ENCODE measurements at regions not wholly inside any gene's neighbourhood (a gene's known extent, or its start where the extent isn't known, plus 50 kb on each side); places are given as distances from the start of the nearest gene placed in this dataset.

- Histone ChIP-seq H3K4me2 (no peak overlapping the region), H3K4me1 (no peaks in the 10 kb centered on the region), H3K4me3 (no peak overlapping the region), H3K9me3 (no peaks in the 10 kb centered on the region), H3K36me3 (no peaks in the 10 kb centered on the region), H3K9ac (no peak overlapping the region), H3K27ac (no peak overlapping the region), H3K27me3 (no peaks in the 10 kb centered on the region), H4K20me1 (no peaks in the 10 kb centered on the region)
- no peak for TF ChIP-seq Cebpa-rat (IDR thresholded peaks at IDR 0.05)
Observed at GRCh38 chr17:13263746-13264145, 245.9 kb upstream of the ELAC2 start.

- Histone ChIP-seq H4K20me1 (no peaks in the 10 kb centered on the region), H3K4me1 (no peaks in the 10 kb centered on the region), H3K27ac (no peak overlapping the region), H3K36me3 (no peaks in the 10 kb centered on the region), H3K4me2 (no peak overlapping the region), H3K9ac (no peak overlapping the region), H3K27me3 (no peaks in the 10 kb centered on the region), H3K4me3 (no peak overlapping the region), H3K9me3 (no peaks in the 10 kb centered on the region)
- TF ChIP-seq Cebpa-rat (IDR thresholded peaks at IDR 0.05) = no peak
Observed at GRCh38 chr17:13256545-13256944, 238.7 kb upstream of the ELAC2 start.

- Histone ChIP-seq H3K4me2 (no peak overlapping the region), H3K27me3 (no peaks in the 10 kb centered on the region), H3K27ac (no peak overlapping the region), H4K20me1 (no peaks in the 10 kb centered on the region), H3K36me3 (no peaks in the 10 kb centered on the region), H3K4me1 (no peaks in the 10 kb centered on the region), H3K4me3 (no peak overlapping the region), H3K9ac (no peak overlapping the region), H3K9me3 (no peaks in the 10 kb centered on the region)
- no peak for TF ChIP-seq Cebpa-rat (IDR thresholded peaks at IDR 0.05)
Observed at GRCh38 chr17:13253733-13254410, 236.0 kb upstream of the ELAC2 start.

- Histone ChIP-seq H3K27me3 (no peaks in the 10 kb centered on the region), H3K27ac (no peak overlapping the region), H3K36me3 (no peaks in the 10 kb centered on the region), H3K4me1 (no peaks in the 10 kb centered on the region), H3K9me3 (no peaks in the 10 kb centered on the region), H4K20me1 (no peaks in the 10 kb centered on the region), H3K4me3 (no peak overlapping the region), H3K4me2 (no peak overlapping the region), H3K9ac (no peak overlapping the region)
- TF ChIP-seq Cebpa-rat (IDR thresholded peaks at IDR 0.05) = no peak
Observed at GRCh38 chr17:13244513-13244912, 226.7 kb upstream of the ELAC2 start.

- Histone ChIP-seq H3K27me3 (no peaks in the 10 kb centered on the region), H3K27ac (no peak overlapping the region), H3K36me3 (no peaks in the 10 kb centered on the region), H3K4me2 (no peak overlapping the region), H3K9ac (no peak overlapping the region), H4K20me1 (no peaks in the 10 kb centered on the region), H3K9me3 (no peaks in the 10 kb centered on the region), H3K4me3 (no peak overlapping the region), H3K4me1 (no peaks in the 10 kb centered on the region)
- no peak for TF ChIP-seq Cebpa-rat (IDR thresholded peaks at IDR 0.05)
Observed at GRCh38 chr17:13243585-13243984, 225.8 kb upstream of the ELAC2 start.

- no peaks in the 10 kb centered on the region for H3K27me3 ChIP-seq
Observed at GRCh38 chr17:13240851-13241250, 223.0 kb upstream of the ELAC2 start.

GRCh38 chr17:13230350-13231264 is 212.8 kb upstream of the ELAC2 start:
- H3K27ac ChIP-seq = no peak overlapping the region
- H3K36me3 ChIP-seq = no peaks in the 10 kb centered on the region
- no peak for TF ChIP-seq Cebpa-rat (IDR thresholded peaks at IDR 0.05)
- no peak overlapping the region for H3K4me2 ChIP-seq
- H4K20me1 ChIP-seq = no peaks in the 10 kb centered on the region
- no peaks in the 10 kb centered on the region for H3K9me3 ChIP-seq
- H3K9ac ChIP-seq = no peak overlapping the region
- no peak overlapping the region for H3K4me3 ChIP-seq
- H3K27me3 ChIP-seq = no peaks in the 10 kb centered on the region
- H3K4me1 ChIP-seq = no peaks in the 10 kb centered on the region

More at GRCh38 chr17:13240851-13241250, 223.0 kb upstream of the ELAC2 start:
- Histone ChIP-seq H4K20me1 (no peaks in the 10 kb centered on the region), H3K36me3 (no peaks in the 10 kb centered on the region), H3K4me2 (no peak overlapping the region), H3K27ac (no peak overlapping the region), H3K9me3 (no peaks in the 10 kb centered on the region), H3K4me3 (no peak overlapping the region), H3K4me1 (no peaks in the 10 kb centered on the region), H3K9ac (no peak overlapping the region)
- no peak for TF ChIP-seq Cebpa-rat (IDR thresholded peaks at IDR 0.05)

- Histone ChIP-seq H3K4me2 (no peak overlapping the region), H3K4me3 (no peak overlapping the region), H4K20me1 (no peaks in the 10 kb centered on the region), H3K9me3 (no peaks in the 10 kb centered on the region), H3K4me1 (no peaks in the 10 kb centered on the region), H3K27ac (no peak overlapping the region), H3K27me3 (no peaks in the 10 kb centered on the region), H3K9ac (no peak overlapping the region), H3K36me3 (no peaks in the 10 kb centered on the region)
- no peak for TF ChIP-seq Cebpa-rat (IDR thresholded peaks at IDR 0.05)
Observed at GRCh38 chr17:13228225-13228624, 210.4 kb upstream of the ELAC2 start.

GRCh38 chr17:13222975-13223374 is 205.1 kb upstream of the ELAC2 start:
- TF ChIP-seq Cebpa-rat (IDR thresholded peaks at IDR 0.05) = no peak
- H3K27ac ChIP-seq = no peak overlapping the region
- no peak overlapping the region for H3K4me2 ChIP-seq
- no peaks in the 10 kb centered on the region for H3K4me1 ChIP-seq
- no peak overlapping the region for H3K9ac ChIP-seq
- H3K9me3 ChIP-seq = no peaks in the 10 kb centered on the region
- H4K20me1 ChIP-seq = no peaks in the 10 kb centered on the region
- H3K4me3 ChIP-seq = no peak overlapping the region
- no peaks in the 10 kb centered on the region for H3K36me3 ChIP-seq
- no peaks in the 10 kb centered on the region for H3K27me3 ChIP-seq

- no peaks in the 10 kb centered on the region for H3K36me3 ChIP-seq
- no peaks in the 10 kb centered on the region for H4K20me1 ChIP-seq
- no peak overlapping the region for H3K27ac ChIP-seq
- no peaks in the 10 kb centered on the region for H3K27me3 ChIP-seq
- H3K9ac ChIP-seq = no peak overlapping the region
- no peak overlapping the region for H3K4me2 ChIP-seq
- peaks cover 7% of the 10 kb centered on the region; the same call in 1 of the 2 replicates for H3K9me3 ChIP-seq
- TF ChIP-seq Cebpa-rat (IDR thresholded peaks at IDR 0.05) = no peak
- H3K4me1 ChIP-seq = no peaks in the 10 kb centered on the region
- no peak overlapping the region for H3K4me3 ChIP-seq
Observed at GRCh38 chr17:13212860-13213259, 195.0 kb upstream of the ELAC2 start.

Measured in BLaER1 (cell line).